GM12878 (cell line): ENCODE measurements at regions not wholly inside any gene's neighbourhood (a gene's known extent, or its start where the extent isn't known, plus 50 kb on each side); places are given as distances from the start of the nearest gene placed in this dataset.
A peak's percentile ranks its signal among the peaks of the same experiment; 100 is the strongest.
"Not testable (repeated sequence)": the region's sequence is repeated elsewhere in the genome, so short reads cannot be mapped to it uniquely, and the experiment has no call there.

Experiments
- ATAC-seq: fragments of 200-7000 bp; cut with Tn5 transposase; 3 replicates; pipeline ENCODE4 v1.9.1; 2020; ENCODE audit warnings: mild to moderate bottlenecking, moderate library complexity
- BruUV-seq: library from RNA; stranded (reverse); fragments of 400-500 nt; replicated peaks from 2 replicates; lab custom pipeline; 2021; lab: Mats Ljungman, UMichigan
- CTCF ChIA-PET: fragments of 300-600 bp; sonication (Branson Sonifier 250); formaldehyde crosslinking; extraction: SDS; loops from one replicate; lab custom pipeline; 2021; ENCODE audit warnings: inconsistent platforms; lab: Yijun Ruan, JAX
- POLR2A ChIA-PET: fragments of 350-600 bp; formaldehyde crosslinking; extraction: SDS; loops from one replicate; lab custom pipeline; 2021; ENCODE audit warnings: inconsistent platforms; lab: Charles Lee
- RAD21 ChIA-PET: fragments of 300-600 bp; sonication (Branson Sonifier 250); formaldehyde crosslinking; loops from one replicate; lab custom pipeline; 2023; ENCODE audit warnings: antibody characterized with exemption; ENCODE audit not compliant: unreplicated experiment; lab: Charles Lee
- SMC1A ChIA-PET: fragments of 300-600 bp; sonication (Branson Sonifier 250); formaldehyde crosslinking; loops from one replicate; lab custom pipeline; 2023; ENCODE audit not compliant: unreplicated experiment, uncharacterized antibody; lab: Charles Lee
- DNase-seq: peaks from one replicate; pipeline ENCODE4 v3.0.0-alpha.2; 2011; ENCODE audit warnings: low read depth, low spot score
- FAIRE-seq: peaks from 3 replicates; lab custom pipeline; 2011; peaks lifted over from hg19 to GRCh38; lab: Jason Lieb, UNC
- H2AFZ ChIP-seq: 2 replicates; pipeline ENCODE4 v1.6.0; 2011; ENCODE audit warnings: low read depth, low read length, control low read depth; ENCODE audit not compliant: control insufficient read depth
- H3K27ac ChIP-seq: 2 replicates; pipeline ENCODE4 v1.5.1; 2011; ENCODE audit warnings: control low read depth; ENCODE audit not compliant: control insufficient read depth, insufficient read depth
- H3K27me3 ChIP-seq, 2 experiments: replicated peaks in 1 of 2; 2 replicates each; pipeline versions ENCODE4 v1.6.0 to v1.6.1; 2011; ENCODE audit warnings: low read length in 1 of 2; ENCODE audit not compliant: control insufficient read depth in 2 of 2, insufficient read depth in 2 of 2
- H3K36me3 ChIP-seq, 2 experiments: 2 replicates each; pipeline ENCODE4 v1.5.1; 2011; ENCODE audit warnings: low read length in 1 of 2; ENCODE audit not compliant: control insufficient read depth in 2 of 2, insufficient read depth in 2 of 2
- H3K4me1 ChIP-seq: 2 replicates; pipeline ENCODE4 v1.6.1; 2011; ENCODE audit warnings: mild to moderate bottlenecking, low read length, moderate library complexity, mixed read lengths; ENCODE audit not compliant: control insufficient read depth, insufficient read depth
- H3K4me2 ChIP-seq: 2 replicates; pipeline ENCODE4 v1.6.0; 2011; ENCODE audit warnings: control low read depth; ENCODE audit not compliant: control insufficient read depth, insufficient read depth
- H3K4me3 ChIP-seq: fragments of 200-600 bp; sonication (generic); 2 replicates; pipeline ENCODE4 v1.5.1; 2016
- H3K79me2 ChIP-seq: 2 replicates; pipeline ENCODE4 v1.6.0; 2011; ENCODE audit warnings: low read length; ENCODE audit not compliant: control insufficient read depth, insufficient read depth
- H3K9ac ChIP-seq: 2 replicates; pipeline ENCODE4 v1.8.0; 2011; ENCODE audit warnings: low read length, control low read depth, mixed read lengths; ENCODE audit not compliant: control insufficient read depth, insufficient read depth
- H3K9me3 ChIP-seq: replicated peaks from 3 replicates; pipeline ENCODE4 v1.5.1; 2011; ENCODE audit warnings: mild to moderate bottlenecking, low read length; ENCODE audit not compliant: control insufficient read depth, insufficient read depth
- H4K20me1 ChIP-seq: 2 replicates; pipeline ENCODE4 v1.6.0; 2011; ENCODE audit not compliant: control insufficient read depth, insufficient read depth
- IKZF2 ChIP-seq, 2 experiments: fragments of 450-650 bp; IDR thresholded peaks; 2 replicates each; pipeline ENCODE4 v1.6.1; 2017; ENCODE audit warnings: mild to moderate bottlenecking in 2 of 2, moderate library complexity in 2 of 2
- ZNF687 ChIP-seq: fragments of 450-650 bp; IDR thresholded peaks from 2 replicates; pipeline ENCODE4 v1.6.1; 2017; ENCODE audit warnings: mild to moderate bottlenecking, moderate library complexity
- WGBS: methylation state at CpG from one replicate; pipeline ENCODE4 v1.1.6; 2016; ENCODE audit warnings: low lambda C conversion rate; ENCODE audit not compliant: insufficient replicate concordance, insufficient coverage; ENCODE audit errors: missing lambda C conversion rate; 5-methylcytosine and 5-hydroxymethylcytosine counted together
- in situ Hi-C: fragments of 300-500 bp; cut with MboI; formaldehyde crosslinking; loops from 9 replicates; pipeline ENCODE4 v1.14.3; 2018; ENCODE audit warnings: mixed read lengths
- intact Hi-C: fragments of 100-400 bp; cut with micrococcal nuclease; formaldehyde crosslinking; loops from one replicate; pipeline ENCODE4 v1.14.2; 2022; ENCODE audit not compliant: unreplicated experiment

- TF ChIP-seq ZNF687, result peak; percentile 54; the same call in 1 of the 2 replicates
- TF ChIP-seq IKZF2 (IDR thresholded peaks at IDR 0.05), result peak; percentile 75 to 85
These were observed 118.5 kb upstream of the DEFB108B start (continued) for GRCh38 chr11:71714510-71714909.

GRCh38 chr11:71721840-71722239 lies 111.2 kb upstream of the DEFB108B start:
- H4K20me1 ChIP-seq, intact Hi-C loops, H3K9ac ChIP-seq, H3K4me2 ChIP-seq, BruUV-seq, H3K27ac ChIP-seq, DNase-seq, RAD21 ChIA-PET, H3K36me3 ChIP-seq, H3K4me1 ChIP-seq, FAIRE-seq, H3K27me3 ChIP-seq, SMC1A ChIA-PET, H3K79me2 ChIP-seq, H3K4me3 ChIP-seq, ATAC-seq, H3K9me3 ChIP-seq, POLR2A ChIA-PET, in situ Hi-C loops, H2AFZ ChIP-seq: not testable (repeated sequence)
- WGBS, result 60% methylated on average over 6 of the region's 11 CpGs
- CTCF ChIA-PET, result interaction anchor here (1.2 kb wide), 1 partner anchor 11 kb away, joined by 3 read pairs; no protein-coding TSS in a partner anchor

- H3K36me3 ChIP-seq, H3K4me1 ChIP-seq, H3K27me3 ChIP-seq, H4K20me1 ChIP-seq, H3K79me2 ChIP-seq, RAD21 ChIA-PET, POLR2A ChIA-PET, DNase-seq, H3K9ac ChIP-seq, H3K9me3 ChIP-seq, H3K4me3 ChIP-seq, H2AFZ ChIP-seq, FAIRE-seq, intact Hi-C loops, H3K27ac ChIP-seq, CTCF ChIA-PET, H3K4me2 ChIP-seq, in situ Hi-C loops, BruUV-seq, ATAC-seq, SMC1A ChIA-PET: not testable (repeated sequence)
- WGBS, result 50% methylated on average over 5 of the region's 5 CpGs
These were observed 109.0 kb upstream of the DEFB108B start for GRCh38 chr11:71723991-71724390.

GRCh38 chr11:71730748-71731147 lies 102.3 kb upstream of the DEFB108B start:
- DNase-seq, CTCF ChIA-PET, H3K27me3 ChIP-seq, H3K79me2 ChIP-seq, H4K20me1 ChIP-seq, POLR2A ChIA-PET, H3K36me3 ChIP-seq, ATAC-seq, FAIRE-seq, H3K4me2 ChIP-seq, H3K4me3 ChIP-seq, H2AFZ ChIP-seq, H3K9me3 ChIP-seq, H3K4me1 ChIP-seq, BruUV-seq, H3K27ac ChIP-seq, SMC1A ChIA-PET, H3K9ac ChIP-seq, RAD21 ChIA-PET: not testable (repeated sequence)
- WGBS, result 57% methylated on average over 7 of the region's 8 CpGs
- in situ Hi-C loops (loop anchor here (10.0 kb wide), 1 partner anchor 116 kb away; no protein-coding TSS in a partner anchor), intact Hi-C loops (loop anchor here (10.0 kb wide), 1 partner anchor 96 kb away; no protein-coding TSS in a partner anchor)
